ENCODE measurements at regions not wholly inside any gene's neighbourhood (a gene's known extent, or its start where the extent isn't known, plus 50 kb on each side); places are given as distances from the start of the nearest gene placed in this dataset.
A peak's percentile ranks its signal among the peaks of the same experiment; 100 is the strongest.

DNA sequence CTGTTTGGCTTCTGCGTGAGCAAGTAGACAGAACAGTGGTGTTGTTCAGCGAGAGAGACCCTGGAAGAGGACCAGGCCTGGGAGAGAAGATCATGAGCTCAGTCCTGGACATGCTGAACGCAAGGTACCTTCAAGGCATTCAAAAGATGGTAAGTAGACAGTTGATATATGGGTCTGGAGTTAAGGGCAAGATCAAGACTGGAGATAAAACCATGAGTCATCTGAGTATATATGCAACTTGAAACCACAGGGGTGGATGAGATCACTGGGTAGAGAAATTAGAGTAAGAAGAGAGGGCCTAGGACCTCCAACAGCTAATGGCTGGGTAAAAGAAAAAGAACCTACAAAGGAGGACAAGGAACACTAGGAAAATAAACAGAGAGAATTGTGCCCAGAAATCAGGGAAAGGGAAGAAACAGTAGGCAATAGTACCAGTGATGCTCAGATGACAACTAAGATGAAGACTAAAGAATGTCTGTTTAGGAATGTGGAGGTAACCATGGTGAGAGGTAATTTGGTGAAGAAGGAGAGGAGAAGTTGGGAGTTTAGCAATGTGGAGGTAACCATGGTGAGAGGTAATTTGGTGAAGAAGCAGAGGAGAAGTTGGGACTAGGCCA is 343.2 kb upstream of the ADAMTS9 start:
- Mint-ChIP-seq H3K27ac (peak overlapping the region; percentile 3), H3K4me1 (ENCODE audit: unreplicated experiment) (peaks cover 36% of the 10 kb centered on the region), H3K27me3 (peaks cover 4% of the 10 kb centered on the region), H3K4me3 (no peak overlapping the region), H3K36me3 (peaks cover 4% of the 10 kb centered on the region), H3K9me3 (peaks cover 11% of the 10 kb centered on the region)
- TF ChIP-seq, protein P1, sequence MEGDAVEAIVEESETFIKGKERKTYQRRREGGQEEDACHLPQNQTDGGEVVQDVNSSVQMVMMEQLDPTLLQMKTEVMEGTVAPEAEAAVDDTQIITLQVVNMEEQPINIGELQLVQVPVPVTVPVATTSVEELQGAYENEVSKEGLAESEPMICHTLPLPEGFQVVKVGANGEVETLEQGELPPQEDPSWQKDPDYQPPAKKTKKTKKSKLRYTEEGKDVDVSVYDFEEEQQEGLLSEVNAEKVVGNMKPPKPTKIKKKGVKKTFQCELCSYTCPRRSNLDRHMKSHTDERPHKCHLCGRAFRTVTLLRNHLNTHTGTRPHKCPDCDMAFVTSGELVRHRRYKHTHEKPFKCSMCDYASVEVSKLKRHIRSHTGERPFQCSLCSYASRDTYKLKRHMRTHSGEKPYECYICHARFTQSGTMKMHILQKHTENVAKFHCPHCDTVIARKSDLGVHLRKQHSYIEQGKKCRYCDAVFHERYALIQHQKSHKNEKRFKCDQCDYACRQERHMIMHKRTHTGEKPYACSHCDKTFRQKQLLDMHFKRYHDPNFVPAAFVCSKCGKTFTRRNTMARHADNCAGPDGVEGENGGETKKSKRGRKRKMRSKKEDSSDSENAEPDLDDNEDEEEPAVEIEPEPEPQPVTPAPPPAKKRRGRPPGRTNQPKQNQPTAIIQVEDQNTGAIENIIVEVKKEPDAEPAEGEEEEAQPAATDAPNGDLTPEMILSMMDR (conservative IDR thresholded peaks at IDR 0.05) = no peak
- DNase-seq (ENCODE audit: extremely low spot score, unreplicated experiment) = no peak

DNA sequence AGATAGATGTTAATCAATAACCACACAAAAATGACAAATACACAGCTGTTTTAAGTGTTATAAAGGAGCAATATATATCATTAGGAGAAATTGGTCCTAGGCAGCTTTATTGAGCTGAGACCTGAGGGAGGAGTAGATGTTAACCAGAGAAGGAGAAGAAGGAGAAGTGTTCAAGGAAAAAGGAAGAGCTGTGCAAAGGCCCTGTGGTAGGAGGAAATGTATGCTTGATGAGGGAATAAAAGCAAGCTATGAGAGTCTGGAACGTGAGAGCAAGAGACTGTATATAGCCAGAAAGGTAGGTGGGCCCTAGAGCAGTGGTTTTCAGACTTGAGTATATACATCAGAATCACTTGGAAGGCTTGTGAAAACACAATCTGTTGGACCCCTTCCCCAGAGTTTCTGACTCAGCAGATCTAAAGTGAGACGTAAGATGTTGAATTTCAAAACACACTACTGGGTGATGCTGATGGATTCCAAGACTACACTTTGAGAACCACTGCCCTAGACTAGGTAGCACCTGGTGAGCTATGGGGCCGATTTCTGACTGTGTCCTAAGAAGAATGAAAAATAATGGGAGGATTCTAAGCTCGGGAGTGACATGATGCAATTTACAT is 342.3 kb upstream of the ADAMTS9 start:
- Mint-ChIP-seq H3K9me3 (peaks cover 11% of the 10 kb centered on the region), H3K27me3 (peaks cover 4% of the 10 kb centered on the region), H3K4me3 (no peak overlapping the region), H3K36me3 (peaks cover 4% of the 10 kb centered on the region), H3K27ac (no peak overlapping the region), H3K4me1 (ENCODE audit: unreplicated experiment) (peaks cover 28% of the 10 kb centered on the region)
- TF ChIP-seq, protein P1 (conservative IDR thresholded peaks at IDR 0.05) = no peak
- no peak for DNase-seq (ENCODE audit: extremely low spot score, unreplicated experiment)

DNA sequence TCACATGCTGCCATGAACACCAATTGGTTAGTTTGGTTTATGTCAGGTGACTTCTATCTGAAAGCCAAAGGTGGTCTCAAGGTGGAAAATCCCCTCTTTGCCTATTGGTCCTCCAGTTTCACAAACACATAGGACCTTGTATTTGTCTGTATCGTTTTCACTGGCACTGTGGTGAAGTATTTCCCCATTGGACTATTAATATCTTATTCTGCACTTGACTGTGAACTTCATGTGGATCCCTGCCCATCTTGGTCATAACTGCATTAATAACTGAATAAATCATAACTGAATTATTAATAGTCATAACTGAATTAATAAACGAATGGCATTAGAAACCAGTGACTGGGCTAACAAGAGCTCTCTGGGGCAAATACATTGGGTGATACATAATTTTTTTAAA is 341.3 kb upstream of the ADAMTS9 start:
- DNase-seq (ENCODE audit: extremely low spot score, unreplicated experiment) = no peak
- Mint-ChIP-seq H3K4me1 (ENCODE audit: unreplicated experiment) (peaks cover 31% of the 10 kb centered on the region), H3K27ac (no peak overlapping the region), H3K36me3 (peaks cover 4% of the 10 kb centered on the region), H3K9me3 (peaks cover 11% of the 10 kb centered on the region), H3K27me3 (peaks cover 4% of the 10 kb centered on the region), H3K4me3 (no peak overlapping the region)
- TF ChIP-seq, protein P1 (conservative IDR thresholded peaks at IDR 0.05) = no peak

DNA sequence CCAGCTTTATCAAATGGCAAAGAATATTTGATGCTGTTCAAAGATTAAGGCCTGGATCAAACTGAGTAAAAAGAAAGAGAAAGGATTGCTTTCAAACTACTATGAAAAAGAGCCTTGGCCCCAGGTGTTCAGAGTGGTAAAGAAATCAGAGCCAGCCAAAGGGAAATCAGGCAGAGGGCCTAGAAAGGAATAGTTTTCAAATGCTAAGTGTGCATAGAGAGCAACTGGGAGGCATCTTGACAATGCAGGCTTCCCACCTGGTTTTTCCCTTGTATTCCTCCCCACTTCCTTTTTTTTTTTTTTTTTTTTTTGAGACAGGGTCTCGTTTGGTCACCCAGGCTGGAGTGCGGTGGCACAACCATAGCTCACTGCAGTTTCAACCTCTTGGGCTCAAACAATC is 340.2 kb upstream of the ADAMTS9 start:
- TF ChIP-seq, protein P1 (conservative IDR thresholded peaks at IDR 0.05) = no peak
- Mint-ChIP-seq H3K27me3 (peaks cover 4% of the 10 kb centered on the region), H3K9me3 (peaks cover 11% of the 10 kb centered on the region), H3K27ac (no peak overlapping the region), H3K36me3 (peaks cover 4% of the 10 kb centered on the region), H3K4me1 (ENCODE audit: unreplicated experiment) (peaks cover 30% of the 10 kb centered on the region), H3K4me3 (no peak overlapping the region)
- DNase-seq (ENCODE audit: extremely low spot score, unreplicated experiment) = no peak

DNA sequence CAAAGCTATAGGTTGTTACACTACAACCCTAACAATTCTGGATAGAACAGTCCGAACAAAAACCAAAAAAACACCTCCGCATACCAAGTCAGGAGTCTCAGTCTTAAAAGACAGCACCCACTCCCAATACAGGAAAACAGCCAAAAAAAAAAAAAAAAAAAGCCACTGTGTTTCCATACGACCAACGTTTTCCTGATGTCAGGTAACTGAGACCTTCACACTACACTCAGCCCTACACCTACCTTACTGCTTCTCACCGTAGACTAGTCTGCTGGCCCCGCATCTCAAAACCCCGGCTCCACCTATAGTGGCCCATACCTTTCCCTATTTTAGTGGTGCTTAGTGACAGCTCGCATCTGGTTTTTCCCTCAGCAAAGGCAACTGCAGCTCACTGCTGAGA is 339.5 kb upstream of the ADAMTS9 start:
- Mint-ChIP-seq H3K36me3 (peaks cover 4% of the 10 kb centered on the region), H3K9me3 (peaks cover 11% of the 10 kb centered on the region), H3K27me3 (peaks cover 4% of the 10 kb centered on the region), H3K4me1 (ENCODE audit: unreplicated experiment) (peaks cover 34% of the 10 kb centered on the region), H3K4me3 (no peak overlapping the region), H3K27ac (no peak overlapping the region)
- TF ChIP-seq, protein P1 (conservative IDR thresholded peaks at IDR 0.05) = no peak
- DNase-seq (ENCODE audit: extremely low spot score, unreplicated experiment) = no peak
